CD4-positive, alpha-beta T cell treated with Interferon gamma for 1 hour (primary cell): ENCODE measurements at regions not wholly inside any gene's neighbourhood (a gene's known extent, or its start where the extent isn't known, plus 50 kb on each side); places are given as distances from the start of the nearest gene placed in this dataset.
A peak's percentile ranks its signal among the peaks of the same experiment; 100 is the strongest.

Experiments used
- DNase-seq: peaks from one replicate; pipeline ENCODE4 v3.0.0-alpha.2; 2020

DNA sequence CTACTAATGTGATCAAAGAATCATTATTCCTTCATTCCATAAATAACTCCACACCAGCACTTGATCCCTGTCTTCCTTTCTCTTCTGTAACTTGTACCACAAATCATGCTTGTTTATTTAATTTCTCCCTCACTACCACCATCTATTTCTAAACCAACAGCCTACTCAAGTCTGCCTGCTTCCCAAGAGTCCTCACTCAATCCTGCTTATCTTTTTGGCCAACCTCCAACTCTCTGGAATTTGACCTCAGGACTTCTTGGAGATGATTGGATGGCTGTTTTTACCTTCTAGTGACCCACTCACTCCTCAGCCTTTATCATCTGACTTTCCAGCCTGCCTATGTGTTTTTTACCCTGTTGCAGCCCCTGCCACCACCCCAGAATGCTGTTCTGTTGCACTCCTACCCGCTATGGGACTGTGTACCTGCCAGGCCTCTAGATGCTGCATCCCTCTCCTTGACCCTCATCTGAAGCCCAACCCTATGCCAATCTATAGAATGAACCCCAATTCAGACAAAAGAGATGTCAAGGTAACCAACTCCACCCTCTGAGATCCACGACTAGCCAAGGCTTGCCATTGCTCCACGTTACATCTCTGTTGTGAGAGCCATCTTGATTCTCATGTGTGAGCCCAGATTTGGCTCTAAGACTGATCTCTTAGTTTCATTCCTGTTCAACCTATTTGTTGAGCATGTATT is 150.2 kb upstream of the PLEKHG7 start:
- no peak for DNase-seq

GRCh38 chr12:92551853-92552397 is 150.9 kb upstream of the PLEKHG7 start:
- no peak for DNase-seq

- no peak for DNase-seq
These were observed 151.6 kb upstream of the PLEKHG7 start for GRCh38 chr12:92551210-92551609.

DNA sequence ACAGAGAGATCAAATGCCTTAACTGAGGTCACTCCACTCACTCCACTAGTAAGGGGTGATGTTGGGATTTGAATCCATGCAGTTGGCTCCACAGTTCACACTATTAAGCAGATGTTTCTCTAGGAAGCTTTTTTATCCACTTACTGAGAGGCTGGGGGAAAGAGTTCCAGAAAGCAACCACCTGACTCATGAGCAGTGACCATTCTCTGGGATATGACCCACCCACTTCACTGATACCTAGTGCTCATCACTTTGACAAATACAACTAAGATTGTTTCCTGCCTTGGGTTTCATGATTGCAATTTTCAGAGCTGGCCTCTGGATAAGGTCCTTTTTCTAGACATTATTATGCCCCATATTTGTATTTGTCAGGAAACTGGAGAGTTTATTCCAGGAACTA is 152.1 kb upstream of the PLEKHG7 start:
- DNase-seq: no peak

- DNase-seq: no peak
These were observed 152.5 kb upstream of the PLEKHG7 start for GRCh38 chr12:92550254-92550653.

DNA sequence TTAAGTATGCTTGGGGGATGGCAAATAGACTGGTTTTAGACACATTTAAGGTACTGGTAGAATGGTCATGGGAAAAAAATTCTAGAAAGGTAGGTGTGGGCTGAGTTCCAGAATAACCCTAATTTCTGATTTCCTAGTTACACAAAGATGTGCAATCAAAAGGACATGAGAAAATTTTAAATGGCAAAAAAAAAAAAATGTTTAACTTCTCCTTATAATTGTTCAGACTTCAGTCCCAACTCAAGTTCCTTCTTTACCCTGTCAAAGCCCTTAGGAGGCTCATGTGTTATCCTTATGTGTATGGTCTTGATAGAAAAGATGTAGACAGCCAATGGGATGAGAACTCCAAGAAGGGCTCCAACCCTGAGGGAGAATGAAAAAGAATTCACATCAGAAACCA is 153.3 kb upstream of the PLEKHG7 start:
- DNase-seq: no peak

DNA sequence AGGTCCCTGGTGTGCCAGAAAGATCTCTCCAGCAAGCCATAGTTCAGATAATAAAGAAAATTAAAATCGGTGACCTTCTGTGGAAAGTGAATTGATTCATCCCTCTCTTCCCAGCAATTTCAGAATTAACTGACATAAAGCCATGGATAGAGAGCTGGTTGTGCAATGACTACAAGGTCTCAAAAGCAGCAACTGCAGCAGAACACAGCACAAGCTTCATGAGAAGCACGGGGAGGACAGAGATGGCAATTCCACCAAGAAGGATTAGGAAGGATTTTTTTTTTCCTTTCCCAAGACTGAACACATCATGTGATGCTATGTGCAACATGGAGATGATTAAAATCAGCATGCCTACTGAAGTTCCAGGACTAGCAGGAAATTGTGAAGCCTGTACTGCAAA is 154.9 kb upstream of the PLEKHG7 start:
- DNase-seq: no peak

- DNase-seq: no peak
These were observed 155.4 kb upstream of the PLEKHG7 start for GRCh38 chr12:92547420-92547819.

- no peak for DNase-seq
These were observed 156.0 kb upstream of the PLEKHG7 start for GRCh38 chr12:92546635-92547348.

DNA sequence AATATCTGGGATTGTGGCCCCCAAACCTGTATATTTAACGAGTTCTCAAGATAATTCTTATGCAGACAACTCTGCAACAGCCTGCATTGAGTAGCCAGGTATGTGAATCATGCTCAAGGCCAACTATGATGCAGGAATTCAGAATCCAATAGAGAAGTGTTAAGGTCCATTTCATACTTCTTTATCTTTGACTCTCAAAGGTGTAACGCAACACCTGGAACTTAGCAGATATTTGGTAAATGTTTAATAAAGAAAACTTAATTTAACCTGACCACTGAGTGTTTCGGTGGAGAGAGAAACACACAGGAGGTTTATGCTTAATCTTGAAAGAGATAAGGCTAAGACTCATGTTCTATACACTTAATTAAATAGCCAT is 156.5 kb upstream of the PLEKHG7 start:
- DNase-seq: no peak

GRCh38 chr12:92544322-92544721 is 158.5 kb upstream of the PLEKHG7 start:
- no peak for DNase-seq

GRCh38 chr12:92543840-92544239 is 158.9 kb upstream of the PLEKHG7 start:
- no peak for DNase-seq

DNA sequence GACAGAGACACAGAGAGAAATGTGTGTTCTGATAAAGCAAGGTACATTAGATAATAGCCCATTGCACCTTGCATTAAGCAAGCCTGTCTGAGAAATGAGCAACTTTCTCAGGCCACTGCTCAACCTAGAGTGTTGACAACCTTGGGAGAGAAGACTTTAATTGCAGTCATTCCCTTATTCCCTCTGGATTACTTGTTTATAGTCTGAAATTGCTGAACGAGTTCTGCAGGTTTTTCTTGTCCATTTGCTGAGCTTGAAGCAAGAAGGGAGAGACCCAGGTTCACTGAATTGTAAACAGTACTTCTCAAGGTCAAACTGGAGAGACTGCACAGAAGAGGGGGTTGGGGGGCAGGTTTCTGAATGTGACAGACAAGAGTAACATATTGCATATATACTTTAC is 159.4 kb upstream of the PLEKHG7 start:
- DNase-seq: no peak

DNA sequence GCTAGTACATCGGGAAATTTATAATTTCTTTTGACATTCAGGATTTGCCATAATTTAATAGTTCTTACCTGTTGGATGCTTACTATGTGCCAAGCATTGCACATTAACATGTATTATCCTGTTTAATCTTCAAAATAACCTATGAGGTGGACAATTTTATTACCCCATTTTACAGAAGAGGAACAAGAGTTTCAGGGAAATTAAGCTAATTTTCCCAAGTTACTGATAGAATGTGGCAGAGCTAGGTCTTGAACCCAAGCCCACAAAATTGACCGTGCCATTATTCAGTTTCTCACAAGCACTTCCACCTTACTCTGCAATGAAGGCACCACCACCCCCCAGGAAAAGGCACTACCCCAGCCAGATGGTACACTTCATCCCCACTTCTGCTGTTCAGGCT is 161.1 kb upstream of the PLEKHG7 start:
- DNase-seq: no peak

DNA sequence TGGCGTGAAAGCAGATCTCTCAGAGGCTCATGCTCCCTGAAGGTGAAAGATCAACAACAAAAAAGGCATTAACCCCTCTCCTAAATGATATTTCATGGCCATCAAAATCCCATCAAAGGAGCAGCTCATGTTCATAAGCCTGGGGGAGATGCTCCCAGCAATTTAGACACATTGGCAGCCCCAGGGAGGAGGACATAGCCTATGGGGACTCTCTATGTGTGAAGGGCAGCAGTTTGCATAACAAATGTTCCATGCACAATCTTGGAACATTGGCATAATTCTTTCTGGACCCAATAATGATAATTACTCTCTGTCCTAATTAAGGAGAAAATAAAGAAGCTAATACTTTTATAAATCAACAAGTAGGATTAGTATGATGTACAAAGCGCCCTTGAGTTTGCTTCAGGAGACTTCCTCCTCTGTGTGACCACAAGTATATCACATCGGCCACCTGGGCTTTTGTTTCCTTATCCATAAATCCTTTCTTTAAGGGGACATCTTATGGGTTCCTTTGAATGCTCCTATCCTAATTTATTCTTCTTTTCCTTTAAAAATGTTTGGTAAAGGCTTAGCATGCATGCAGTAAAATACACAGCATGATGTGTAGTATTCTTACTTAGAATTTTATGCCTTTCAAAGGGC is 161.9 kb upstream of the PLEKHG7 start:
- no peak for DNase-seq

GRCh38 chr12:92539976-92540781 is 162.6 kb upstream of the PLEKHG7 start:
- no peak for DNase-seq

DNA sequence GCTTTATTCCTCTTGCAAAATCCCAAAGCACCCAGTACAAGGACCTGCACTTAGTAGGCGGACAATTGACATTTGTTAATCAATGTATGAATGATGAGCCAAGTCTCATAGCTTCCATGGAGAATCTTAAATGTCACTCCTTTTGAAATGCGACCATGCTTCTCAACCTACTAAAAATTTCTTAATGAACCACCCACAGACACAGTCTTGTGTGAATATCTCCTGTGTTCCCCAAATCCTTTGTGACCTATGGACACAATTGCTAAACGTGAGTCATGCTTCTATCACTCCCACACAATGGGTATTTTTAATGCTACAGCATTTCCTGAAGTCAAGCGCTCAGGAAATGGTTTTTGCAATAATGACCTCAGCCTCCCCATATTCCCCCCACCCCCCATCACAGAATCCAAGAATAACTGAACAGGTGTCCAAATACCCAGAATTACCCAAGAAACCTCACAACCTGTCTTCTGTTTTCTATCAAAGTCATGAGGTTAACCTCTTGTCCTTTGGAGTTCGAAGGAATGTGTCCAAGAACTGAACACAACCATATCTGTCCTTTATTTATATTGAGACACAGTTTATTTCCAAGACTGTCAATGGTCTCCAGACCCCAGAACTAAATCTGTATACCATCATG is 163.6 kb upstream of the PLEKHG7 start:
- DNase-seq: peak; percentile 30

GRCh38 chr12:92537290-92537960 is 165.4 kb upstream of the PLEKHG7 start:
- DNase-seq: no peak

- DNase-seq: no peak
These were observed 166.8 kb upstream of the PLEKHG7 start for GRCh38 chr12:92535961-92536360.

GRCh38 chr12:92533280-92533890 is 169.4 kb upstream of the PLEKHG7 start:
- DNase-seq: no peak

DNA sequence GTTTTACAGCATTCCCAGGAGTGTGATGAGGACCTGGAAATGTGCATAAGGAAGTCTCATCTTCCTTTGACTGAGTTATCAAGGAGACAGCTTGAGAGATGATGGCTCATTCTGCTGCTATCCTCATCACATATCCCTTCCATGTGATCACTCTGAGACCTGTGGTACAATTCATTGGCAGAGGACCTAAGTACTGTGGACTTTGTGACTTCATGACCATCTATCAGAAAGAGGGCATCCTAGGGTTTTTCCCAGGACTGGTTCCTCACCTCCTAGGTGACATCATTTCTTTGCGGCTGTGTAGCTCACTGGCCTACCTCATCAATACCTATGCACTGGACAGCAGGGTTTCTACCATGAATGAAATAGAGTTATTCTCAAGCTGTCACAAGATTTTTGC is 172.1 kb upstream of the PLEKHG7 start:
- no peak for DNase-seq

DNA sequence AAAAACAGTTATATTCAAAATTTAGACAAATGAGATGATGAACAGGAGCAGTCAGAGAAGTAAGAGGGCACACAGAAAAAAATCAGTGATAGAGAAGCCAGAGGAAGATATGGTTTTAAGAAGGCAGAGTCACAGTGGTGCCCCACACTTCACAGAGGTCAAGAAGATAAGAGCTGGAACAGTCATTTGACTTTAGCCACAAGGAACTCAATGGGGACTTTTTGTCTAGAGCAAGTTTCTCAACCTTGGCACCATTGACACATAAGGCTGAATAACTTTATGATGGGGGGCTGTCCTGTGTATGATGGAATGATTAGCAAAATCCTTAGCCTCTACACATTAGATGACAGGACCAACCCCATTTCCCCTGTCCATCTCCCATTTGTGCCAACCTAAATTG is 172.8 kb upstream of the PLEKHG7 start:
- no peak for DNase-seq
